ENCODE measurements at regions not wholly inside any gene's neighbourhood (a gene's known extent, or its start where the extent isn't known, plus 50 kb on each side); places are given as distances from the start of the nearest gene placed in this dataset.

- TF ChIP-seq, protein P1, sequence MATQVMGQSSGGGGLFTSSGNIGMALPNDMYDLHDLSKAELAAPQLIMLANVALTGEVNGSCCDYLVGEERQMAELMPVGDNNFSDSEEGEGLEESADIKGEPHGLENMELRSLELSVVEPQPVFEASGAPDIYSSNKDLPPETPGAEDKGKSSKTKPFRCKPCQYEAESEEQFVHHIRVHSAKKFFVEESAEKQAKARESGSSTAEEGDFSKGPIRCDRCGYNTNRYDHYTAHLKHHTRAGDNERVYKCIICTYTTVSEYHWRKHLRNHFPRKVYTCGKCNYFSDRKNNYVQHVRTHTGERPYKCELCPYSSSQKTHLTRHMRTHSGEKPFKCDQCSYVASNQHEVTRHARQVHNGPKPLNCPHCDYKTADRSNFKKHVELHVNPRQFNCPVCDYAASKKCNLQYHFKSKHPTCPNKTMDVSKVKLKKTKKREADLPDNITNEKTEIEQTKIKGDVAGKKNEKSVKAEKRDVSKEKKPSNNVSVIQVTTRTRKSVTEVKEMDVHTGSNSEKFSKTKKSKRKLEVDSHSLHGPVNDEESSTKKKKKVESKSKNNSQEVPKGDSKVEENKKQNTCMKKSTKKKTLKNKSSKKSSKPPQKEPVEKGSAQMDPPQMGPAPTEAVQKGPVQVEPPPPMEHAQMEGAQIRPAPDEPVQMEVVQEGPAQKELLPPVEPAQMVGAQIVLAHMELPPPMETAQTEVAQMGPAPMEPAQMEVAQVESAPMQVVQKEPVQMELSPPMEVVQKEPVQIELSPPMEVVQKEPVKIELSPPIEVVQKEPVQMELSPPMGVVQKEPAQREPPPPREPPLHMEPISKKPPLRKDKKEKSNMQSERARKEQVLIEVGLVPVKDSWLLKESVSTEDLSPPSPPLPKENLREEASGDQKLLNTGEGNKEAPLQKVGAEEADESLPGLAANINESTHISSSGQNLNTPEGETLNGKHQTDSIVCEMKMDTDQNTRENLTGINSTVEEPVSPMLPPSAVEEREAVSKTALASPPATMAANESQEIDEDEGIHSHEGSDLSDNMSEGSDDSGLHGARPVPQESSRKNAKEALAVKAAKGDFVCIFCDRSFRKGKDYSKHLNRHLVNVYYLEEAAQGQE (IDR thresholded peaks at IDR 0.05), result no peak
- no peak for TF ChIP-seq HNF4A (conservative IDR thresholded peaks at IDR 0.05)
- TF ChIP-seq CTCF (IDR thresholded peaks at IDR 0.05; ENCODE audit: low read depth, low read length, missing input control), result no peak
These were observed 67.3 kb upstream of the IL6 start for GRCh38 chr7:22659741-22660140.

Data from liver (tissue), 3 donors.